ENCODE measurements at regions not wholly inside any gene's neighbourhood (a gene's known extent, or its start where the extent isn't known, plus 50 kb on each side); places are given as distances from the start of the nearest gene placed in this dataset.

DNA sequence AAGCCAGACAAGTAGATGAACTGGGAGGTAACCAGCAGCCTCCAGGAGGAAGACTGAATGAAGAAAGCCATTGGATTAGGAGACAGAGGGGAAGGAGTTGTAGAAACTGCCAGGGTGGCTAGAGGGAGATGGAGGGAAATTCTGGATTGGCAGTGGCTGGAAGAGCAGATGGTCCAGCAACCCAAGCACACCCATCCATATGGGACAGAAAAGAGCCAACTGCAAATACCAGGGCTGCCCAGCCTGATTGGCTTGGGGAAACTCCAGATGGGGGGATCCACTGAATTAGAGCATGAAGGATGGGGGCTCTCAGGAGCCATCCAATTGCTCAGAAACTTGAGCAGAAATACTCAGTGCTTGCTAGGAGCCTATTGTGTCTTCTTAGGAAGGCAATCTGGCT lies 173.5 kb upstream of the EPB41L3 start:
- Histone ChIP-seq H3K27me3 (no peaks in the 10 kb centered on the region), H3K4me3 (no peak overlapping the region), H3K4me1 (ENCODE audit: insufficient read depth) (no peaks in the 10 kb centered on the region), H3K27ac (no peak overlapping the region), H3K36me3 (no peaks in the 10 kb centered on the region), H3K9me3 (no peaks in the 10 kb centered on the region)
- TF ChIP-seq, protein P1, sequence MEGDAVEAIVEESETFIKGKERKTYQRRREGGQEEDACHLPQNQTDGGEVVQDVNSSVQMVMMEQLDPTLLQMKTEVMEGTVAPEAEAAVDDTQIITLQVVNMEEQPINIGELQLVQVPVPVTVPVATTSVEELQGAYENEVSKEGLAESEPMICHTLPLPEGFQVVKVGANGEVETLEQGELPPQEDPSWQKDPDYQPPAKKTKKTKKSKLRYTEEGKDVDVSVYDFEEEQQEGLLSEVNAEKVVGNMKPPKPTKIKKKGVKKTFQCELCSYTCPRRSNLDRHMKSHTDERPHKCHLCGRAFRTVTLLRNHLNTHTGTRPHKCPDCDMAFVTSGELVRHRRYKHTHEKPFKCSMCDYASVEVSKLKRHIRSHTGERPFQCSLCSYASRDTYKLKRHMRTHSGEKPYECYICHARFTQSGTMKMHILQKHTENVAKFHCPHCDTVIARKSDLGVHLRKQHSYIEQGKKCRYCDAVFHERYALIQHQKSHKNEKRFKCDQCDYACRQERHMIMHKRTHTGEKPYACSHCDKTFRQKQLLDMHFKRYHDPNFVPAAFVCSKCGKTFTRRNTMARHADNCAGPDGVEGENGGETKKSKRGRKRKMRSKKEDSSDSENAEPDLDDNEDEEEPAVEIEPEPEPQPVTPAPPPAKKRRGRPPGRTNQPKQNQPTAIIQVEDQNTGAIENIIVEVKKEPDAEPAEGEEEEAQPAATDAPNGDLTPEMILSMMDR (IDR thresholded peaks at IDR 0.05) = no peak
- TF ChIP-seq EP300 (IDR thresholded peaks at IDR 0.05) = no peak
- no peak for TF ChIP-seq POLR2A (IDR thresholded peaks at IDR 0.05)
- intact Hi-C loops (cut with DNase I) = no loop called here
- no peak for DNase-seq

DNA sequence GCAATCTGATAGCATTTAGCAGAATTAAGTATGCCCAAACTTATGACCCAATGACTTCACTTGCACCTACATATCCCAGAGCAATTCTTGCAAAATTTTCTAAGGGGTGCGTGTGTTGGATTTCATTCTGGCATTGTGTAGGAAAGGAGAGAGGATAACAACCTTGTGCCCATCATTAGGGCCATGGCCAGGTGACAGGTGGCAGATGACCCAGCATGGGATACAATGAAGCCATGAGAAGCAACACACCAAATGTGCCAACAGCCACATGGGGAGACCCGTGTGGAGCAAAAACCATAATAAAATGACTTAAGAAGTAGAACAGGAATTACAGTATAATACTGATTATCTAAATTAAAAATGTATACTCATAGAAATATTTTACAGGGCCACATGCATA lies 166.9 kb upstream of the EPB41L3 start:
- Histone ChIP-seq H3K9me3 (no peaks in the 10 kb centered on the region), H3K4me1 (ENCODE audit: insufficient read depth) (no peaks in the 10 kb centered on the region), H3K4me3 (no peak overlapping the region), H3K36me3 (no peaks in the 10 kb centered on the region), H3K27ac (no peak overlapping the region), H3K27me3 (no peaks in the 10 kb centered on the region)
- TF ChIP-seq, protein P1 (IDR thresholded peaks at IDR 0.05) = no peak
- TF ChIP-seq POLR2A (IDR thresholded peaks at IDR 0.05) (no peak), EP300 (IDR thresholded peaks at IDR 0.05) (no peak)
- DNase-seq = no peak
- 86 to 94% (median 91%) methylated on average over 2 of the region's 2 CpGs for WGBS, 3 donors
- intact Hi-C loops (cut with DNase I) = no loop called here

DNA sequence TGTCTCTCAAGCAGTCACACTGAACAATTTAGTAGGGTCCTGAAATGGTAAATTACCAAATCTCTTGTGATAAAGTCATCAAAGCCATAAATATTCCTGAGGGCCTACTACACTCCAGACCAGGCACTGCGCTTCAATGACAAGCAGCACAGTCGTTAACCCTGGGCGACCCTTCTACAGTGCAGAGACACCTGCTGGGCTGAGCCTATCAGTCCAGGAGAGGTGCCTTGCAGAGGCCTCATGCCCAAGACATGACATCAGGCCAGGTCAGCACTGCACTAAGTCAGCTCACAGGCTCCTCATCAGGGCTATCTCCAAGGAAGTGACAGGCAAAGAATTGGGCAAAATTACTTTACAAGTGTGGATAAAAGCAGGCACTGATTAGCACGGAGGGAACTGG lies 166.4 kb upstream of the EPB41L3 start:
- DNase-seq = no peak
- no peak overlapping the region for H3K27ac ChIP-seq
- TF ChIP-seq POLR2A (IDR thresholded peaks at IDR 0.05) (no peak), EP300 (IDR thresholded peaks at IDR 0.05) (no peak)
- TF ChIP-seq, protein P1 (IDR thresholded peaks at IDR 0.05) = no peak
- H3K36me3 ChIP-seq = no peaks in the 10 kb centered on the region
- no peak overlapping the region for H3K4me3 ChIP-seq
- intact Hi-C loops (cut with DNase I) = no loop called here
- no peaks in the 10 kb centered on the region for H3K27me3 ChIP-seq
- 54 to 77% (median 71%) methylated on average over 4 of the region's 4 CpGs for WGBS, 3 donors
- no peaks in the 10 kb centered on the region for H3K4me1 ChIP-seq (ENCODE audit: insufficient read depth)
- no peaks in the 10 kb centered on the region for H3K9me3 ChIP-seq

DNA sequence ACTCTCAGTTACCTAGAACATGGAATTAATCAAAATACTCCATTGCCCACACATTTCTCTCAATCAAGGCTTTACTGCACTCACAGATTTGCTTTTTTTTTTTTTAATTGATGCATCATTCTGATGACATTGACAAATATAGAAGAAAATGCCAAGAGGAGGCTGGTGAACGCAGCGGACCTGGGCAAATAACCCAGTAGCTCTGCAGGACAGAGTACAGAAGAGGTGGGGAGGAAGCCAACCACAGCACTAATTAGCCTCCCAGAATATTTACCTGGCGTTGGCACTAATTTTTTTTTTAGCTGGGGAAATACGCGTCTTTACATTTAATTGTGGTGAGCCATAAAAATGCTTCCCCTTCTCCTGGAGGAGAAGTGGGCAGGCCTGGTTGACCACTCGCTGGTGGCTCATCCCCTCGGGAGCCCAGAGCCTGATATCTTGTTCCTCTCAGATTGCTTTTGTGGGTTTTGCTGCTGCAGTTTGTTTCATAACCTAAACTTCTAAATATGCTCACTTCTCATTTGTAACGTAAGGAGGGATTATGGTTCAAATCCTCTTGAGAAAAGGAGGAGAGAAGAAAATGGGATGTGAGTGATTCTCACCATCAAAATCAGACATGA lies 165.8 kb upstream of the EPB41L3 start:
- Histone ChIP-seq H3K27me3 (no peaks in the 10 kb centered on the region), H3K4me3 (no peak overlapping the region), H3K4me1 (ENCODE audit: insufficient read depth) (no peaks in the 10 kb centered on the region), H3K36me3 (no peaks in the 10 kb centered on the region), H3K27ac (no peak overlapping the region), H3K9me3 (no peaks in the 10 kb centered on the region)
- TF ChIP-seq, protein P1 (IDR thresholded peaks at IDR 0.05) = no peak
- TF ChIP-seq EP300 (IDR thresholded peaks at IDR 0.05) (no peak), POLR2A (IDR thresholded peaks at IDR 0.05) (no peak)
- 82 to 85% (median 82%) methylated on average over 8 of the region's 8 CpGs for WGBS, 3 donors
- DNase-seq = no peak
- intact Hi-C loops (cut with DNase I) = no loop called here

Data from ovary (tissue), 7 donors.